ENCODE measurements at regions not wholly inside any gene's neighbourhood (a gene's known extent, or its start where the extent isn't known, plus 50 kb on each side); places are given as distances from the start of the nearest gene placed in this dataset.

- Histone ChIP-seq H3K27me3 (ENCODE audit: insufficient read depth, low read length) (no peaks in the 10 kb centered on the region), H3K9ac (ENCODE audit: low read depth, low read length) (no peak overlapping the region), H3K36me3 (ENCODE audit: insufficient read depth, low read depth, low read length) (no peaks in the 10 kb centered on the region), H3K9me3 (ENCODE audit: insufficient read depth, low read depth, low read length) (no peaks in the 10 kb centered on the region; the same call in 1 of the 2 replicates), H3K4me3 (ENCODE audit: low read length) (no peak overlapping the region), H3K27ac (ENCODE audit: low read length) (no peak overlapping the region), H3K4me1 (ENCODE audit: insufficient read depth, low read length) (no peaks in the 10 kb centered on the region; the same call in 1 of the 2 replicates)
Observed at GRCh38 chr17:54102246-54102645, 279.5 kb downstream of the KIF2B start.

- H3K27me3 ChIP-seq (ENCODE audit: insufficient read depth, low read length) = no peaks in the 10 kb centered on the region
- no peaks in the 10 kb centered on the region for H3K36me3 ChIP-seq (ENCODE audit: insufficient read depth, low read depth, low read length)
- H3K4me3 ChIP-seq (ENCODE audit: low read length) = no peak overlapping the region
- no peaks in the 10 kb centered on the region for H3K4me1 ChIP-seq (ENCODE audit: insufficient read depth, low read length)
- H3K9me3 ChIP-seq (ENCODE audit: insufficient read depth, low read depth, low read length) = no peaks in the 10 kb centered on the region; the same call in 1 of the 2 replicates
- no peak overlapping the region for H3K9ac ChIP-seq (ENCODE audit: low read depth, low read length)
- H3K27ac ChIP-seq (ENCODE audit: low read length) = no peak overlapping the region
Observed at GRCh38 chr17:54111576-54111975, 288.8 kb downstream of the KIF2B start.

GRCh38 chr17:54117452-54117851 lies 294.7 kb downstream of the KIF2B start:
- H3K4me1 ChIP-seq (ENCODE audit: insufficient read depth, low read length) = no peaks in the 10 kb centered on the region
- no peaks in the 10 kb centered on the region for H3K36me3 ChIP-seq (ENCODE audit: insufficient read depth, low read depth, low read length)
- H3K9ac ChIP-seq (ENCODE audit: low read depth, low read length) = no peak overlapping the region
- H3K4me3 ChIP-seq (ENCODE audit: low read length) = no peak overlapping the region
- no peak overlapping the region for H3K27ac ChIP-seq (ENCODE audit: low read length)
- H3K9me3 ChIP-seq (ENCODE audit: insufficient read depth, low read depth, low read length) = no peaks in the 10 kb centered on the region
- H3K27me3 ChIP-seq (ENCODE audit: insufficient read depth, low read length) = no peaks in the 10 kb centered on the region

GRCh38 chr17:54124456-54124855 lies 301.7 kb downstream of the KIF2B start:
- Histone ChIP-seq H3K36me3 (ENCODE audit: insufficient read depth, low read depth, low read length) (no peaks in the 10 kb centered on the region), H3K9ac (ENCODE audit: low read depth, low read length) (no peak overlapping the region), H3K4me1 (ENCODE audit: insufficient read depth, low read length) (no peaks in the 10 kb centered on the region), H3K9me3 (ENCODE audit: insufficient read depth, low read depth, low read length) (peaks cover 10% of the 10 kb centered on the region; the same call in 1 of the 2 replicates), H3K27ac (ENCODE audit: low read length) (no peak overlapping the region), H3K27me3 (ENCODE audit: insufficient read depth, low read length) (no peaks in the 10 kb centered on the region), H3K4me3 (ENCODE audit: low read length) (no peak overlapping the region)

GRCh38 chr17:54153423-54153822 lies 330.7 kb downstream of the KIF2B start:
- no peak overlapping the region for H3K27ac ChIP-seq (ENCODE audit: low read length)
- H3K9me3 ChIP-seq (ENCODE audit: insufficient read depth, low read depth, low read length) = no peaks in the 10 kb centered on the region
- no peaks in the 10 kb centered on the region for H3K27me3 ChIP-seq (ENCODE audit: insufficient read depth, low read length)

GRCh38 chr17:54157542-54157941 lies 334.8 kb downstream of the KIF2B start:
- Histone ChIP-seq H3K4me1 (ENCODE audit: insufficient read depth, low read length) (no peaks in the 10 kb centered on the region), H3K4me3 (ENCODE audit: low read length) (no peak overlapping the region), H3K27ac (ENCODE audit: low read length) (no peak overlapping the region), H3K27me3 (ENCODE audit: insufficient read depth, low read length) (no peaks in the 10 kb centered on the region), H3K9me3 (ENCODE audit: insufficient read depth, low read depth, low read length) (no peaks in the 10 kb centered on the region), H3K36me3 (ENCODE audit: insufficient read depth, low read depth, low read length) (no peaks in the 10 kb centered on the region), H3K9ac (ENCODE audit: low read depth, low read length) (no peak overlapping the region)

More at GRCh38 chr17:54153423-54153822, 330.7 kb downstream of the KIF2B start:
- H3K4me1 ChIP-seq (ENCODE audit: insufficient read depth, low read length) = no peaks in the 10 kb centered on the region
- H3K36me3 ChIP-seq (ENCODE audit: insufficient read depth, low read depth, low read length) = no peaks in the 10 kb centered on the region
- no peak overlapping the region for H3K4me3 ChIP-seq (ENCODE audit: low read length)
- H3K9ac ChIP-seq (ENCODE audit: low read depth, low read length) = no peak overlapping the region

GRCh38 chr17:54172096-54172984 lies 349.6 kb downstream of the KIF2B start:
- Histone ChIP-seq H3K36me3 (ENCODE audit: insufficient read depth, low read depth, low read length) (no peaks in the 10 kb centered on the region), H3K9ac (ENCODE audit: low read depth, low read length) (peak overlapping the region; percentile 37; the same call in 1 of the 2 replicates), H3K27ac (ENCODE audit: low read length) (peak overlapping the region; percentile 46), H3K4me1 (ENCODE audit: insufficient read depth, low read length) (peaks cover 14% of the 10 kb centered on the region; the same call in 1 of the 2 replicates), H3K27me3 (ENCODE audit: insufficient read depth, low read length) (no peaks in the 10 kb centered on the region), H3K9me3 (ENCODE audit: insufficient read depth, low read depth, low read length) (no peaks in the 10 kb centered on the region), H3K4me3 (ENCODE audit: low read length) (no peak overlapping the region; the same call in 1 of the 2 replicates)

GRCh38 chr17:54172985-54173316 lies 350.2 kb downstream of the KIF2B start:
- no peak overlapping the region for H3K9ac ChIP-seq (ENCODE audit: low read depth, low read length)
- H3K36me3 ChIP-seq (ENCODE audit: insufficient read depth, low read depth, low read length) = no peaks in the 10 kb centered on the region
- H3K4me1 ChIP-seq (ENCODE audit: insufficient read depth, low read length) = peaks cover 14% of the 10 kb centered on the region; the same call in 1 of the 2 replicates
- H3K27me3 ChIP-seq (ENCODE audit: insufficient read depth, low read length) = no peaks in the 10 kb centered on the region
- H3K4me3 ChIP-seq (ENCODE audit: low read length) = no peak overlapping the region
- H3K9me3 ChIP-seq (ENCODE audit: insufficient read depth, low read depth, low read length) = no peaks in the 10 kb centered on the region
- no peak overlapping the region for H3K27ac ChIP-seq (ENCODE audit: low read length)

- Histone ChIP-seq H3K4me3 (ENCODE audit: low read length) (no peak overlapping the region), H3K9me3 (ENCODE audit: insufficient read depth, low read depth, low read length) (no peaks in the 10 kb centered on the region), H3K27me3 (ENCODE audit: insufficient read depth, low read length) (no peaks in the 10 kb centered on the region), H3K9ac (ENCODE audit: low read depth, low read length) (no peak overlapping the region), H3K36me3 (ENCODE audit: insufficient read depth, low read depth, low read length) (no peaks in the 10 kb centered on the region), H3K4me1 (ENCODE audit: insufficient read depth, low read length) (peaks cover 7% of the 10 kb centered on the region; the same call in 1 of the 2 replicates), H3K27ac (ENCODE audit: low read length) (no peak overlapping the region)
Observed at GRCh38 chr17:54177606-54178308, 355.0 kb downstream of the KIF2B start.

- H3K27me3 ChIP-seq (ENCODE audit: insufficient read depth, low read length) = no peaks in the 10 kb centered on the region
- H3K36me3 ChIP-seq (ENCODE audit: insufficient read depth, low read depth, low read length) = no peaks in the 10 kb centered on the region
- H3K9me3 ChIP-seq (ENCODE audit: insufficient read depth, low read depth, low read length) = no peaks in the 10 kb centered on the region
- H3K9ac ChIP-seq (ENCODE audit: low read depth, low read length) = no peak overlapping the region
- H3K27ac ChIP-seq (ENCODE audit: low read length) = no peak overlapping the region
- no peaks in the 10 kb centered on the region for H3K4me1 ChIP-seq (ENCODE audit: insufficient read depth, low read length)
- no peak overlapping the region for H3K4me3 ChIP-seq (ENCODE audit: low read length)
Observed at GRCh38 chr17:54180950-54181349, 358.2 kb downstream of the KIF2B start.

GRCh38 chr17:54191261-54191660 lies 368.5 kb downstream of the KIF2B start:
- H3K27me3 ChIP-seq (ENCODE audit: insufficient read depth, low read length) = no peaks in the 10 kb centered on the region
- no peak overlapping the region for H3K27ac ChIP-seq (ENCODE audit: low read length)
- no peaks in the 10 kb centered on the region for H3K4me1 ChIP-seq (ENCODE audit: insufficient read depth, low read length)
- H3K36me3 ChIP-seq (ENCODE audit: insufficient read depth, low read depth, low read length) = no peaks in the 10 kb centered on the region
- H3K4me3 ChIP-seq (ENCODE audit: low read length) = no peak overlapping the region
- H3K9me3 ChIP-seq (ENCODE audit: insufficient read depth, low read depth, low read length) = peaks cover 5% of the 10 kb centered on the region; the same call in 1 of the 2 replicates
- no peak overlapping the region for H3K9ac ChIP-seq (ENCODE audit: low read depth, low read length)

GRCh38 chr17:54194268-54194667 lies 371.5 kb downstream of the KIF2B start:
- Histone ChIP-seq H3K36me3 (ENCODE audit: insufficient read depth, low read depth, low read length) (no peaks in the 10 kb centered on the region), H3K9ac (ENCODE audit: low read depth, low read length) (no peak overlapping the region), H3K4me1 (ENCODE audit: insufficient read depth, low read length) (no peaks in the 10 kb centered on the region), H3K4me3 (ENCODE audit: low read length) (no peak overlapping the region), H3K27me3 (ENCODE audit: insufficient read depth, low read length) (no peaks in the 10 kb centered on the region), H3K9me3 (ENCODE audit: insufficient read depth, low read depth, low read length) (peaks cover 5% of the 10 kb centered on the region; the same call in 1 of the 2 replicates), H3K27ac (ENCODE audit: low read length) (no peak overlapping the region)

Measured in iPS-20b (cell line).